ENCODE measurements at regions not wholly inside any gene's neighbourhood (a gene's known extent, or its start where the extent isn't known, plus 50 kb on each side); places are given as distances from the start of the nearest gene placed in this dataset.

DNA sequence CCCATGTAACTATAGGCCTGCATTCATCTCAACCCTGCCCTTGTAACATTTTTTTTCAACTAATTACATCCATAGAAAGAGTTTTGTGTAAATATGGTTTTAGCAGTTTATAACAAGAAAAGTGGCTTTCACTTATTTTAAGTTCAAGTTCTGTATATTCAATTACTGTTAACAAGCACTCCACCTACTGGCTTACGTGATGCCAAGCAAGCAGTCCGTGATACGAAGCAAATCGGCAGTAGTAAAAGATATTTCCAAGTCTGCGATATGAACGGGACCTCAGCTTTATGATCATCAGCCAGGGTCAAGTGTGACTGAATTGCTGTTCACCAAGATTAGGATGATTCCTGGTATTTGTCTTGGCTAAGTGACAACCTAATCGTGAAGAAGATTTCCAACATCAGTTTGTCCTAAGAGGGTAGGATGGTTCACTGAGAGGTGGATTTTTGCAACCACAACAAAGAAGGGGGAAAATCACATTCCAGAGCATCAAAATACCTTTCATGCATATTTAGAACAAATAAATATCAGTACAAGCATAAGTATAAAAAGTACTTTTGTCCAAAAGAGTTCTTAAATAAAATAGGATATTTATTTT is 456.2 kb downstream of the FOXG1 start:
- no peak for DNase-seq

DNA sequence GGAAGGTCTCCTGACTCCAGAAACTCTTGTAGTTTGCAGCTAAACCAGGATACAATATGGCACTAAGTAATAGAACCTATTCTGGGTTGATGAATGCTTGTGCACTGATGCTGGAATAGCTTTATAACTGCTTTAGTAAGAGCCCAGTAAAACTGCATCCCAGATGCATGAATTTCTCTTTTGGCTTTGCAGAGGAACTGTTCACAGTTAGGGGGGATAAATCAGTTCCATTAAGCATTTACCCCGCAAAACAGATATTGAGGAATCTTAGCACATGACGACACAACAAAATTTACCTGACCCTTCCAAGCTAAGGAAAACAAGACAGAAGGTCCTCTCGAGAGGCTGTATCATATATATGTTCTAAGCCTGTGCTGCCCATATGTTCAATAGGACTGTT is 457.4 kb downstream of the FOXG1 start:
- DNase-seq, result no peak

DNA sequence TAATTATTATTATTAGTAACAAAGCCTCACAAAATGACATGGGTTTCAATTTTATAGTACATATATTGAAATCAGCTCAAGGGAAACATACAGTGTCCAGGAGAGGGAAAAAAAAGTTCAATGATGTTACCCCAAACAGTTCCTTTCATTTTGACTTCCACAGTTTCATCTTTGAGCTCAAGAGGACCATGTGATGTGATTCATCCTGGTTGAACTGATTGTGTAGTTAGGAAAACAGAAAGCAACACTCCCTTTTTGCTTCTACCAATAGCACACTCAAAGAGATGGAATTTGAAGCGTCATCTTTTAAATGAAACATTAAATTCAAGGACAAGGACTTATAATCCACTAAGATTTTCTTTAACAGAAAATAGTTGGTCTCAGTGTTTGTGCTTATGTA is 461.0 kb downstream of the FOXG1 start:
- no peak for DNase-seq

DNA sequence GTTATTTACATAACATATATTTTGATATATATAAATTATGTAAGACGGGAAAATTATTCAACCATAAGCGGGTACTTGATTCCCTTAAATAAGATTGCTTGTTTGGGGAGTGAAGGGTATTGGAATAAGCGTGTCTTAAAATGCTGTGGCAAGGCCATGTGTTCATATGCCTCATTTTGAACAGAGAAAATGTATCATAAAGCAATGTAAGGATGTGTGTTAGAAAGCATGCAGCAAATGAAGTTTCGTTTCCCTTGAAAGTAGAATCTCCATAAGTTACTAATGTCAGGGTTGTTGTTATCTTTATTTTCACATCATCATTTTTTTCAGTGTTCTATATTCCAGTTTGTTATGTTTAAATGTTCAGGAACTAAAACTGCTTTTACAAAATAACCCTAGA is 465.6 kb downstream of the FOXG1 start:
- no peak for DNase-seq

DNA sequence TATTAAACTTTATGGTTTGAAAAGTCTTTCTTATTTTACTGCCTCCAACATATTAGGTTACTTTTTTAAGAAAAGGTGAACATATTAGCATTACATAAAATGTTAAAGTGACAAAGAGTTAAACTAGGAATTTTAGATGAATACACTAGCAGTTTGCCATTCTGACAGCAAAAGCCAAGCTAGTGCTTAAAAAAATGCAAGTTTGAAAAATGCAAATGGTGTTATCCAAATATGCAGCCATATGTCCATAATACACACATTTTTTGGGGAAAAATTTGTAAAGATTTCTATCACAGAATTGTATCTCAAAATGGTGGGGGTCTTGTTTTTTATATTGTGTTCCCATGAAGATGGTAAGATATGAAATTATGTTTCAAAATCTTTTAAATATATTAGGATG is 466.1 kb downstream of the FOXG1 start:
- DNase-seq, result no peak

DNA sequence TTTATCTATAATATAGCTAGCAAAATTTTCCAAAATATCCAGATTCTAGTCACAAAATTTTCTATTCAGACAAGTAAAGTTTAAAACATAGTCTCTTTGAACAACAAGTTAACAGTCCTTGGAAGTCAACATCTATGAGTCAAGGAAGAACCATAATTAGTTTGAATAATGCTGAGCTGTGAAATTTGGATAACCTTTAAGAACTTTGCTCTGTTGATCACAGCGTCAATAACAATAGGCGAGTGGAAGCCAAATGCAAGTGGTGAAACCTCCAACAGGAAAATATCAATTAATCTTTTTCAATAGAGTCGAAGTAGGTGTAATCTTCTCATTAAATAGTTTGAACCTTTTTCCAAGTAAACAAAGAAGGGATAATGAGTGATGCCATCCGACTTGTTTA is 466.6 kb downstream of the FOXG1 start:
- DNase-seq, result no peak

DNA sequence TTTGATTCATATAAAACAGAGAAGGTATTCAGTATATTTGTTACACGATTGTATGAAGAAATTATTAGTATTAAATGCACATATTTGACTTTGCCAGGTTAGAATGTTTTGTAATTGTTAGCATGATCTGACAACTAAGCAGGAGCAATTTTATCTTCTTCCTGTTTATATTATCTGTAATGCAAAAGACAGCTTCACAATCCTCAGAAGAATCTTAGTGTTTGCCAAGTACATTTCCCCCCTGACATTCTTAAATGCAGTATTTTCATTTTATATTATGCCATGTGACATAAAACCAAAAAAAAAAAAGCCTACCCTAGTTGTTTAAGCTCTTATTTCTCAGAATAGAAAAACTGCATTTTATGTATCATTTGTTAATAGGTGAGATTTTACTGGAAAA is 469.4 kb downstream of the FOXG1 start:
- DNase-seq, result no peak

DNA sequence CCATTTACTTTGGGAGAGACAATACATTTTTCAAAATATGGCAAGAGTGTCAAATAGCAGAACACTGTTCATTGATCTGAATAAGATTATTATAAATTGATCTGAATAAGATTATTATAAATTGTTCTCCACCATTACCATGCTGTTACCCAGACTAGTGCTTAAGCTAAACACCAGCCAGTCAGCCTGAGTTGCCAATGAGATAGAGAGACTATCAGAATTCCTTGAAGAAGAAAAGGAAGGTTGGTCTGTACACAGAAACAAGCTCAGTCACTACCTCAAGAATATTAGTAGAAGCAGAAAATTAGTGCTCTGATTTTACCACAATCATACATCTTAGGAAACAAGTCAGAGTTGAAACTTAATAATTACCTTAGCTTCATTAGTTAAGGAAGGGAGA is 469.8 kb downstream of the FOXG1 start:
- DNase-seq, result no peak

DNA sequence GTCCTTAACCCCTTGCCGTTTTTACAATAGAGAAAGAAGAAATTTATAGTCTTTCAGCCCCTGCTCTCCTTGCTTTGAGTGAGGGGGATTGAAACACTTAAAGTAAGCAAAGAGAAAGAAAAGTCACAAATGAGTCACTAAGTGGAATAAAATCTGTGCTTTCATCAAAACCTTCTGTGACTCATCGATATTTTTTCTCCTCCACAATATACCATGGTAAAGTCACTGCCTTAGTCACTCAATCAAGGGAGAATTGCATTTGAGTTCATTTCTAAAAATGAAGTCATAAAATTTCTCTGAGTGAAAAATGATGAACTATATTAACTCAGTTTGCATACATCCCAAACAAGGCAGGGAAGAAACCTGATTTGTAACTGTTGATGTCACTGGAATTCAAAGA is 470.3 kb downstream of the FOXG1 start:
- DNase-seq, result no peak

DNA sequence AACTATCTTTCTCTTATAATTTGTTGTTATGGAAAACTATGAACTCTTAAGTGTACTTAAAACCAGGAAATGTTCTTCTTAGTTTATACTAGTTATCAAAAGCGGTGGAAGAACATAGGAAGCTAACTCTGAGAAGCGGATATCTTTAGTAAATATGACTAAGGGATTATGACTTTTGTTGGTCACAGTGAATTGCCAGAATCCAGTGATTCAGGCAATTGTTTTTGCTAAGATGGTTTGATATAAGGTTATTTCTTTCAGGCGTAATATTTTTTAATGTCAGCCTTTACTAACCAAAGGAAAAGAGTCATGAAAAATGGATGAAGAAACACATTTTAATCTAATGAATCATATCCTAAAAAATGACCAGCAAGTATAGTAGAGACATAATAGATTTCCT is 473.5 kb downstream of the FOXG1 start:
- no peak for DNase-seq

DNA sequence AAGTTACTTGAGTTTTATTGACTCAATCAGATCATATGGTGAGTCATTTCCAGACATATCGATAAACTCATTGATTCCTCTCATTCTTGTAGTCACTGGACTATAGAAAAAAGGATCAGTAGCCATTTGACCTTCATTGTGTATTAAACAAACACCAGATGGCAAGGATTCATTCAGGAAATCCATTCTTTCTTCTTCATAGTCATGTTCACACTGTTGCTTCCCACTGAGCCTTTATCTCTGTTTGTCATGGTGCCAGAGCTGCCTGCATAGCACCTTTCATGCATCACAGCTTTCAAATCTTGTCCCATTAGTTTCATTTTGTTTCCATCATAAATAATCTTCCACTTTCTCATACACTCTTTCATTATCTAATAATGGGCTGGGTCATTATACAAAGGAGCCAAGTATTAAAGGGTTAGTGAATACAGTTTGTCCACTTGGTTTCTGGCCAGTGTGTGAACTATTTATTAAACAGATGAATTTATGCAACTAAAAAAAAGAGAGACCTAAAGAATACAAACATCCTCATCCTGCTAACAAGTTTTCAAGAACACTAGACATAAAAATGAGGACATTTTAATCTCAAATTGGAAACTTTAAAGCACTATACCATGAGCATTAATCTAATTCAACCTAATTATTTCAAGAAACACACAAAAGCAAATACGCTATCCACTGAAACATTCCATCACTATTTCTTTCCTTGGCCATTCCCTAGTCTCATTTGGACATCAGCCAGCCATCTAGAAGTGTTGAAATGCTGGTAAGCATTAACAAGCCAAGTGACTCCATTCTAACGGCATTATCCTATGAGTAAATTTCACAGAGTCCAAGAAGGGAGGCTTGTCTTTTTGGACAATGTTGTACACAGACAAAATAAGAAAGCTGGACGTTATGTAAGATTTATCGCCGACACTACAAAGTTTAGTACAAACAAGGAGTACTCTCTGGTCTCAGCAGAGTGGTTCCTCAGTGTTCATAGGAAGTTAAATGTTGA is 476.5 kb downstream of the FOXG1 start:
- no peak for DNase-seq

DNA sequence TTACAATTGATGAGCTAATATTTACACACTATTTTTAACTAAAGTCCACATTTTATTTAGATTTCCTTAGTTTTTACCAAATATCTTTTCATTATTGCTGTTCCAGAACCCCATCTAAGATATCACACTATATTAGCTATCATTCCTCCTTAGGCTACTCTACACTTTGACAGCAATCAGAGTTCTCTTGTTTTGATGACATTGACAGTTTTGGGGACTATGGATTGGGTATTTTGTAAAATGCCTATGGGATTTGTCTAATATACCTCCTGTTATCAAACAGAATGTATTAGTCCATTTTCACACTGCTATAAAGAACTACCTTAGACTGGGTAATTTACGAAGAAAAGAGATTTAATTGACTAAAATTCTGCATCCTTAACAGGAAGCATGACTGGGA is 489.1 kb downstream of the FOXG1 start:
- no peak for DNase-seq

DNA sequence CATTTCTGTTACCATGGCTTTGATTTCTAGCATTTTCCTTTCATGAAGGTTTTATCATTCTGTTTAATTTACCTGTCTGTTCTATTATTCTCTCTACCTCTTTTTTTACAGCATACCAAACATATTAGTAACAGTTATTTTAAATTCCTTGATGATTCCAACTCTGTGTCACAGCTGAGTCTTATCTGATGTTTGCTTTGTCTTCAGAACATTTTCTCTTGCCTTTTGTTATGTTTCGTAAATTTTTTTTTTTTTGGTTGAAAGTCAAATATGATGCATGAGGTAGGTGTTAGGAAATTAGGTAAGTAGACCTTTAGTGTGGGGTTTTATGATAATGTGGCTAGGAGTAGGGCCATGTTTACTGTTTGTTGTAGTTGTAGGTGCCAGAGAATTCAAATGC is 496.4 kb downstream of the FOXG1 start:
- DNase-seq, result no peak

DNA sequence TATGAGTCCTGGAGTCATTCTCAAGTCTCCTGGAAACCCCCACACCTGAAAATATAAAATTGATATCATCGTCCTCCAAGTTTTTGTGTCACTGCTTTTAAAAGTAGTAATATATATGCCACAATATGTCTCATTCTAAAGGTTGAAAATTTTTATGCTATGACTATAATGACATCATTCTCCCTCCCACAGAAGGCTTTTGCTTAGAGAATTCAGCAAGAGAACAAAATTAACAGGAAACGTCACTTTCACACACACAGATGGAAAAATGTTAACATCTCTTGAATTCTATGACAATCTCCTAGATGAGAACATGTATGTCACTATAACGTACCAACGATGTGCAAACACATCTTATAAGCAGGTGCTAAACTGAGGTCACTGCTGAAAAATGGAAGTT is 498.3 kb downstream of the FOXG1 start:
- DNase-seq, result no peak

DNA sequence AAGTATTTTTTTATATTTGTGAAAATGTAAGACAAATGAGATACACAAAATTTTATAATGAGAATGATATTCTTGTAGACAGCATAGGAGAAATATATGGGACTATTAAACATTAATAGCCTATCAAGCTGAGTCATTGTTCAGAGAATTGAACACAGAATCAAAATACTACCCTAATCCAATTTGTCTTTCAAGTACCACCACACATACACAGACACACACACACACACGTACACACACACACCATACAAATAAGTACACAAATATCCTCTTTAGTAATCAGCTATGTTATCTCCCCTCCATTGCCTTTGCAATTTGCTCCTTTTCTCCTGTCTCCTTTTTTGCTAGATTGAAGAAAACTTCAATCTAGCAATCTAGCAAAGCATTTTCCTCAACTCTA is 499.3 kb downstream of the FOXG1 start:
- no peak for DNase-seq

DNA sequence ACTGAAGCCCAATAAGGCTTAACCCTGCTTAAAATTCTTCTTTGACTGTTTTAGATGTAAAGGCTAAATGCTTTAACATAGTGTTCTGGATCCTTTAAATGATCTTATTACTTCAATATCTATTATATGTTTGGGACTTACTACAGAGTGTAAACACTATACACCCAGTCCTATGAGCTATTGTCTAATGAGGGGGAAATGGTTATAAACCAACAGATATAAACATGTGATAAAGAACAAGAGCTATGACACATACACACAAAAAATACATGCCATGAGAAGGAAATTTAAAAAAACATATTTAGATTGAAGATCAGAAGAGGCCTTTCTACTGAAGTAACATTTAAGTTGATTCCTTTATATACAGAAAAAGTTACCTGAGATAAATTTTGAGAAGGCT is 505.1 kb downstream of the FOXG1 start:
- no peak for DNase-seq

DNA sequence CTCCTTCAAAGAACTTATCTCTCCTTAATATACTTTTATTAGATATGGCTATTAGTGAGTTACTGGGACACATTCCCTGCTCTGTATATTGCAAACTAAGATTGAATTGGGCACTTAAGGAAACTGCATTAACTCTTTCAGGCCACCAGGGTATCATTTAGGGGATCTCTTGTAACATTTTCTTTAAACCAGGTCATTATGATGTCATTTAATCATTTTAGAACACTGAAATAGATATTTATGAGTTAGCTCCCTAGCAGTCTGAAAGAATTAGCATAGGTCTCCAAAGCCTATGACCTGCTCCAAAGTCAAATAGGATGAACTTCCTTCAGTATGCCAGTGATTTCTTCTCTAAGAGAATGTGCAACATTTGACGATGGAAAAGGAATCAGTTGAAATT is 506.9 kb downstream of the FOXG1 start:
- DNase-seq, result no peak

DNA sequence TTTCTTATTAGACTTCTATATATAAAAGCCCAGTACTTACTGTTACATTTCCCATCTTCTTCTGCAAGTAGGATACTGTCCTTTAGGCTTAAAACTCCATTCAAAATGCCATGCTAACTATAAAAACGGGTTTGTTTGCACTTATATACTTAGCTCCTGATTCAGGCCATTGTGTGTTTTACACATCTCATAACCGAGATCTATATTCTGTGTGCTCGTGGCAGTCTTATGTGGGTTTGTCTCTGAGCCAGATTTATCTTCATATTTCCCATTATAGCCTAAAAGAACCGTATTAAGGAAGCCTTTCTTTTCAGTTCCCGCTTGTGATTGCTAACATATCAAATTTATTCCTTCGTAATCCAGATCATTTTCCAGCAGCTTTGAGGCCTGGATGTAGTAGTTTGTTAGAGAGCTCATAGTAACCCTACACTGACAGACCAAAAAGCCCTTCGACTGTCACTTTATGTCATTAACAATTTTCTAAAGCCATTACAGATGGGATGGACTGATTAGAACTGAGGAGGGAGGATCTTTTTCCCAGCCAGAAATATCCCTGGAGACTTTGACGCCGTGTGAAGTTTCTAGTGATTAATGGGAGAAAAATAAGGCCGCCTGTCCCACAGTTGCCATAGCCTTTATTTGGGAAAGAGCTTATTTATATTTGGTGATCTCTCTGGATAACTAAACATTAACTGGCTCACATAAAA is 508.5 kb downstream of the FOXG1 start:
- no peak for DNase-seq

DNA sequence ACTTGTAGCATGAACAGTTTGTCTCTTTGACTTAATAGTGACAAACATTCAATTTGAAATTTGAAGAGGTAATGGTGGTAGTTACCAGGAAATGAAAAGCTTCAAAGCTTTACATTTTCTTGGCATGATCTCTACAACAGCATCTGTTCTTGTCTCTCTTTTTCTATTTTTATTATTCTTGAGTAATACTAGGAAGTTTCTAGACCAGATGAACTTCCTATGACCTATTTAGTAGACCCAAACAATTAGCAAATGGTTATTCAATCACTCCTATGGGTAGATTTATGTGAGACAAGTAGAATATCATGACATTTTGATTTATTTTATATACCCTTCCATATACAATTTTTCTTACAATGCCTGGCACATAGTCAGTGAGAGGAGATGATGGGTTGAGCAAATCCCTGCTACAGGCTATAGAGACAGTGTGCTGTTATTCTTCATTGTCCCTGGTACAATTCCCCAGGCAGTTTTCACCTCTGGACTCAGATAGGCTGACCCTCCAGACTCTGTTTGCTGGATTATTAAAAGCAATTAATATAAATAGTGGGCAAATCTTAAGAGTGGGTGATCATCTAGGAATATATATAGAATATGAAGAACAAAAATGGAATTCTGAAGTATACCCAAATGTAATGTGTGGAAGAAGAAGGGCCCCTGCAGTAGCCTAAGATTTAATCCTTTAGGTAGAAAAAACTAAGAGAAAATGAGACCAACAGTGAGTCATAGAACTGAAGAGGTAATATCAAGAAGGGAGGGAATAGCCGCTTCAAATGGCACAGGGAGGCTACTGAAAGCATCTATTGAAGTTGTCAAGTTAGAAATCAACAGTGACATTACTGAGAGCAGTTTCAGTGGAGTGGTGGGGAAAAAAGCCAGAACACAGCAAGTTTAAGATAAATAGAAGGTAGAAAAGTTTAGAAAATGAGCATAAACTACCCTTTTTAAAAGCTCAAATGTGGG is 512.0 kb downstream of the FOXG1 start:
- no peak for DNase-seq

DNA sequence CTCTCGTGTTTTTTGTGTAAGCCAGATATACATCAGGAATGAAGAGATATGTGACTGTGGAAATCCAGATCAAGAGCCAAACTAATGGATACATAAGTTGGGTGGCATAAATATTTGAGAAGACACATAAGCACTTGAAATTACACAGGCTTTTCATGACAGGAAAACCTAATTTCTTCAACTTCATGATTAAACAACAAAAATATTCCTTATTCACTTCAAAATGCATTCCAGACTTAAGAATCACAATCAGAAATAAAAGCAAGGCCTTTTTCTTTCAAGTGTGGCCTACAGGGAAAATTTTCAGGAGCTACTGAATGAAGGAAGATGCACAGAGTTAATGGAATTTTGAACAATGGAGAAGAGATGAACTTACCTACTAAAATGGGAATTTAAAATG is 515.6 kb downstream of the FOXG1 start:
- DNase-seq, result no peak

DNA sequence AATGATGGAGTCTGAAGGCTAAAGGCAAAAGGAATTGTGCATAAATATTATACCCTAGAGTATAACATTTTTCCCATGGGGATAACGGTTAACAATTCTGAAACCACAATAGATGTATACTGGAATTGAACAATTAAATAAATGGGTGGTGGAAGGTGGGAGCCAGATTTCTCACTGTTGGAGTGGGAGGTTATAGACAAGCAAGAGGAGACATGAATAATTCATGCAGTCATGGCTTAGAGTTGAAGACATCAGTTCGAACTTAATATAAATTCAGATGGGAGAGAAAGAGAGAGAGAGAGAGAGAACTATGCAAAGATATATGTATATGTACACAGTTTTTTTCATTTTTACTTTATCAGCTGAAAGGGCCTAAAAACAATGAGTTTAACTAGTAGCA is 523.9 kb downstream of the FOXG1 start:
- DNase-seq, result no peak

DNA sequence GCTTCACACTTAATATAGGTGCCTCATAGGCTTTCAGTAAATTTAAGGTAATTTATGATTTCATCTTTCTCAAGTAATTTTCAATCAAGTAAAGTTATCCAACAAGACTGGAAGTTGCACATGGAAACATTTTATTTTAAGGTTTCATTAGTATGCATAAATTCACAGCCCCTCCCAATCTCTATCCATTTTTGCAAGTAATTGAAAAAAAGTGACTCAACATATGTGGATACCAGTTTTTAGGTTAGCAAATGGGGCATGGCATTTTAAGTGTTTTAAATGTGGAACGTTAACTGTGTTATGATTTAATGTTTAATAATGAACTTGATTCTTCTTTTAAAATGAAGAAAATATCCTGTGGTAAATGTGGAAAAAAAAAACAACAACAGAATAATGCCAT is 532.8 kb downstream of the FOXG1 start:
- no peak for DNase-seq

DNA sequence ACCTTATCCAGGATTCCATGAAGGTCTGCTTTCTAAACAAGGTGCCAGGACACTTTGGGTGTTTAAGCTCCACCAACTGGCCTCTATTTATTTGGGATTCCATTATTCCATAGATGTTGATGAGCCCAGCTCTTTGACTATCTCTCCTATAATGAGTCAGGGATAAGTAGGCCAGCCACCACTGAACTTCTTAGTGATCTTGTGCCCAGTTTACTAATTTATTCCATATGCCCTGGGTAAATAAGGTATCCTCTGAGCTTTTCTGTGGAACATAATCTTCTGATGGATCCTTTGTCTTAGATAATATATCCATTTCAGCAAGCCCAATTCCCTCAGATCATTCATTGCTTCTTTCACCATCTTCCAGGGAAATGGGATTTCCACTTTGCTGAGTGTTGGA is 535.0 kb downstream of the FOXG1 start:
- no peak for DNase-seq

Measured in CD4-positive, alpha-beta T cell treated with Interferon gamma for 1 hour (primary cell).